ENCODE measurements at regions not wholly inside any gene's neighbourhood (a gene's known extent, or its start where the extent isn't known, plus 50 kb on each side); places are given as distances from the start of the nearest gene placed in this dataset.
"Not testable (repeated sequence)": the region's sequence is repeated elsewhere in the genome, so short reads cannot be mapped to it uniquely, and the experiment has no call there.

DNA sequence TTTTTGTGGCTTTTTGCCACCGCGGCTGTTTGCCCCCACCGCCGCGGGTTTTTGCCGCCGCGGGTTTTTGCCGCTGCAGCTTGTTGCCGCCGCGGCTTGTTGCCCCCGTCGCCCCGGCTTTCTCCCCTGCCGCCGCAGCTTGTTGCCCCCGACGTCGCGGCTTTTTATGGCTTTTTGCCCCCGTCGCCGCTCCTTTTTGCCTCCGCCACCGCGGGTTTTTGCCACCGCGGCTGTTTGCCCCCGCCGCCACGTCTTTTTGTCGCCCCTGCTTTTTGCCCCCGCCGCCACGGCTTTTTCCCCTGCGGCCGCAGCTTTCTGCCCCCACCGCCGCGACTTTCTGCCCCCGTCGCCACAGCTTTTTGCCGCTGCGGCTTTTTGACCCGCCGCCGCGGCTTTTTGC lies 149.5 kb downstream of the KCNJ18 start:
- no peaks in the 10 kb centered on the region for H3K27me3 Mint-ChIP-seq
- POLR2A ChIA-PET (ENCODE audit: partially characterized antibody): no interaction called here
- DNase-seq: no peak
- intact Hi-C loops (cut with micrococcal nuclease): no loop called here
- no peak overlapping the region for H3K4me3 ChIP-seq (ENCODE audit: low read length in 2 of 2)
- H3K4me3 Mint-ChIP-seq: no peak overlapping the region
- H3K36me3 Mint-ChIP-seq: peaks cover 0 to 4% of the 10 kb centered on the region in 2 donors
- no peaks in the 10 kb centered on the region for H3K9me3 ChIP-seq (ENCODE audit: control insufficient read depth in 1 of 2, low read length in 2 of 2)
- no peak overlapping the region for H3K27ac ChIP-seq (ENCODE audit: low read depth, low read length)
- CTCF ChIA-PET (ENCODE audit: partially characterized antibody): no interaction called here
- H3K4me1 ChIP-seq (ENCODE audit: insufficient read depth, low read length): no peaks in the 10 kb centered on the region
- no peaks in the 10 kb centered on the region for H3K4me1 Mint-ChIP-seq
- no peaks in the 10 kb centered on the region for H3K27me3 ChIP-seq (ENCODE audit: insufficient read depth, low read length)
- no peaks in the 10 kb centered on the region for H3K36me3 ChIP-seq (ENCODE audit: insufficient read depth, low read length)
- H3K9me3 Mint-ChIP-seq: peaks cover 0 to 25% (median 16%) of the 10 kb centered on the region in 8 donors
- no peak overlapping the region for H3K27ac Mint-ChIP-seq

DNA sequence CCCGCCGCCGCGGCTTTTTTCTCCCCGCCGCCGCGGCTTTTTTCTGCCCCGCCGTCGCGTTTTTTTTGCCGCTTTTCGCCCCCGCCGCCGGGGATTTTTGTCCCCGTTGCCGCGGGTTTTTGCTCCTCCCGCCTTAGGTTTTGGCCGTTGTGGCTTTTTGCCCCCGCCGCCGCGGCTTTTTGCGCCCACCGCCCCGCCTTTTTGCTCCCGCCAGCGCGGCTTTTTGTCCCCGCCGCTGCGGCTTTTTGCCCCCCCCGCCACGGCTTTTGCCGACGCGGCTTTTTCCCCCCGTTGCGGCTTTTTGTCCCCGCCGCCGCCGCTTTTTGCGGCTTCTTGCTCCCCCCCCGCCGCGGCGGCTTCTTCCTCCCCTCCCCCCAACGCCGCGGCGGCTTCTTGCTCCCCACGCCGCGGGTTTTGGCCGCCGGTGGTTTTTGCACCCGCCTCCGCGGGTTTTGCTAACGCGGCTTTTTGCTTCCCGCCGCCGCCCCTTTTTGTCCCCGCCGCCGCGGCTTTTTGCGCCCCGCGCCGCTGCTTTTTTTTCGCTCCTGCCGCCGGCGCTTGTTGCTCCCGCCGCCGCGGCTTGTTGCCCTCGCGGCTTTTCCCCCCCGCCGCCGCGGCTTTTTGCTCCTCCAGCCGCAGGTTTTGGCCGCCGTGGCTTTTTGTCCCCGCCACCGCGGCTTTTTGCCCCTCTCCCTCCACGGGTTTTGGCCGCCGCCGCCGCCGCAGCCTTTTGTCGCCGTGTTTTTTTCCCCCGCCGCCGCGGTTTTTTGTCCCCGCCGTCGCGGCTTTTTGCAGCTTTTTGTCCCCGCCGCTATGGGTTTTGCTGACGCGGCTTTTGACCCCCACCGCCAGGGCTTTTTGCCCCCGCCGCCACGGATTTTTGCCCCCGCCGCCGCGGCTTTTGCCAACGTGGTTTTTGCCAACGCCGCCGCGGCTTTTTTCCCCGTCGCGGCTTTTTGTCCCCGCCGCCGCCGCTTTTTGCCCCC lies 150.3 kb downstream of the KCNJ18 start:
- Histone ChIP-seq H3K4me3 (ENCODE audit: low read length in 2 of 2) (no peak overlapping the region), H3K27me3 (ENCODE audit: insufficient read depth, low read length) (no peaks in the 10 kb centered on the region), H3K27ac (ENCODE audit: low read depth, low read length) (no peak overlapping the region), H3K36me3 (ENCODE audit: insufficient read depth, low read length) (no peaks in the 10 kb centered on the region), H3K4me1 (ENCODE audit: insufficient read depth, low read length) (no peaks in the 10 kb centered on the region), H3K9me3 (ENCODE audit: control insufficient read depth in 1 of 2, low read length in 2 of 2) (no peaks in the 10 kb centered on the region)
- peaks cover 0 to 26% (median 15%) of the 10 kb centered on the region in 8 donors for H3K9me3 Mint-ChIP-seq
- no peak overlapping the region for H3K4me3 Mint-ChIP-seq
- DNase-seq: no peak
- intact Hi-C loops (cut with micrococcal nuclease): no loop called here
- ChIA-PET POLR2A (ENCODE audit: partially characterized antibody) (no interaction called here), CTCF (ENCODE audit: partially characterized antibody) (no interaction called here)
- no peaks in the 10 kb centered on the region for H3K27me3 Mint-ChIP-seq
- H3K4me1 Mint-ChIP-seq: no peaks in the 10 kb centered on the region
- no peak overlapping the region for H3K27ac Mint-ChIP-seq
- H3K36me3 Mint-ChIP-seq: peaks cover 0 to 4% of the 10 kb centered on the region in 2 donors

DNA sequence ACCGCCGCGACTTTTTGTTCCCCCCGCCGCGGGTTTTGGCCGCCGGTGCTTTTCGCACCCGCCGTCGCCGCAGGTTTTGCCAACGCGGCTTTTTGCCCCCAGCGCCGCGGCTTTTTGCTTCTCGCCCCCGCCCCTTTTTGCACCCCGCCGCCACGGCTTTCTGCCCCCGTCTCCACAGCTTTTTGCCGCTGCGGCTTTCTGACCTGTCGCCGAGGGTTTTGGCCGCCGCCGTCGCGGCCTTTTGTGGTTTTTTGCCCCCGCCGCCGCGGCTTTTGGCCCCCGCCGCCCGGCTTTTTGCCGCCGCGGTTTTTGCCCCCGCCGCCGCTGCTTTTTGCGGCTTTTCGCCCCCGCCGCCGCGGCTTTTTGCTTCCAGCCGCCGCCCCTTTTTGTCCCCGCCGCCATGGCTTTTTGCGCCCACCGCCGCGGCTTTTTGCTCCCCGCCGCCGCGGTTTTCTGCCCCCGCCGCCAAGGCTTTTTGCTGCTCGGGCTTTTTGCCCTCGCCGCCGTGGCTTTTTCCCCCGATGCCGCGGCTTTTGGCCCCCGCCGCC lies 151.1 kb downstream of the KCNJ18 start:
- Mint-ChIP-seq H3K27me3 (no peaks in the 10 kb centered on the region), H3K4me1 (no peaks in the 10 kb centered on the region), H3K36me3 (peaks cover 0 to 4% of the 10 kb centered on the region in 2 donors), H3K9me3 (peaks cover 0 to 29% (median 16%) of the 10 kb centered on the region in 8 donors), H3K27ac (no peak overlapping the region), H3K4me3 (no peak overlapping the region)
- H3K36me3 ChIP-seq (ENCODE audit: insufficient read depth, low read length): no peaks in the 10 kb centered on the region
- H3K27me3 ChIP-seq (ENCODE audit: insufficient read depth, low read length): no peaks in the 10 kb centered on the region
- intact Hi-C loops (cut with micrococcal nuclease): no loop called here
- H3K27ac ChIP-seq (ENCODE audit: low read depth, low read length): no peak overlapping the region
- H3K4me1 ChIP-seq (ENCODE audit: insufficient read depth, low read length): no peaks in the 10 kb centered on the region
- CTCF ChIA-PET (ENCODE audit: partially characterized antibody): no interaction called here
- POLR2A ChIA-PET (ENCODE audit: partially characterized antibody): no interaction called here
- no peak for DNase-seq
- H3K9me3 ChIP-seq (ENCODE audit: control insufficient read depth in 1 of 2, low read length in 2 of 2): no peaks in the 10 kb centered on the region
- H3K4me3 ChIP-seq (ENCODE audit: low read length in 2 of 2): no peak overlapping the region

DNA sequence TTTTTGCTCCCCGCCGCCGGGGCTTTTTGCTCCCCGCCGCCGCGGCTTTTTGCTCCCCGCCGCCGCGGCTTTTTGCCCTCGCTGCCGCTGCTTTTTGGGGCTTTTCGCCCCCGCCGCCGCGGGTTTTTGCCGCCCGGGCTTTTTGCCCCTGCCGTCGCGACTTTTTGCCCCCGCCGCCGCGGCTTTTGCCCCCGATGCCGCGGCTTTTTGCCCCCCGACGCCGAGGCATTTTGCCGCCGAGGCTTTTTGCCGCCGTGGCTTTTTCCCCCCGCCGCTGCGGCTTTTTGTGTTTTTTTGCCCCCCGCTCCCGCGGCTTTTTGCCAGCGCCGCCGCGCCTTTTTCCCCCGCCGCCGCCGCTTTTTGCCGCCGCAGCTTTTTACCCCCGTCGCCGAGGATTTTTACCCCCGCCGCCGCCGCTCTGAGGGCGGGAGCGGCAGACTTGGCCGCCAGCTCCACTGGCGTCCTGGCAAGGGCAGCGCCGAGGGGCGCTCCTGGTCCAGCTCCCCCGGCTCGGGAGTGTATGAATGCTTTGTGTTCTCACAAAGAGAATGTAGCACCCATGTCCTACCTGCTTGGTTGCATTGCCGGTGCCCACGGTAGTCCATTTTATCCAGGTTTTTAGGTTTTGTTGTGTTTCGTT lies 151.7 kb downstream of the KCNJ18 start:
- POLR2A ChIA-PET (ENCODE audit: partially characterized antibody): no interaction called here
- intact Hi-C loops (cut with micrococcal nuclease): no loop called here
- no peak overlapping the region for H3K27ac Mint-ChIP-seq
- H3K27me3 Mint-ChIP-seq: no peaks in the 10 kb centered on the region
- H3K36me3 ChIP-seq (ENCODE audit: insufficient read depth, low read length): no peaks in the 10 kb centered on the region
- peak overlapping the region in 1 of 8 donors; percentile 48 for H3K4me3 Mint-ChIP-seq
- no peaks in the 10 kb centered on the region for H3K4me1 Mint-ChIP-seq
- CTCF ChIA-PET (ENCODE audit: partially characterized antibody): no interaction called here
- peaks cover 0 to 4% of the 10 kb centered on the region in 2 donors for H3K36me3 Mint-ChIP-seq
- no peaks in the 10 kb centered on the region for H3K9me3 ChIP-seq (ENCODE audit: control insufficient read depth in 1 of 2, low read length in 2 of 2)
- H3K27ac ChIP-seq (ENCODE audit: low read depth, low read length): no peak overlapping the region
- H3K27me3 ChIP-seq (ENCODE audit: insufficient read depth, low read length): no peaks in the 10 kb centered on the region
- H3K4me1 ChIP-seq (ENCODE audit: insufficient read depth, low read length): no peaks in the 10 kb centered on the region
- H3K4me3 ChIP-seq (ENCODE audit: low read length in 2 of 2): no peak overlapping the region
- DNase-seq: no peak
- H3K9me3 Mint-ChIP-seq: peaks cover 0 to 34% (median 20%) of the 10 kb centered on the region in 8 donors

DNA sequence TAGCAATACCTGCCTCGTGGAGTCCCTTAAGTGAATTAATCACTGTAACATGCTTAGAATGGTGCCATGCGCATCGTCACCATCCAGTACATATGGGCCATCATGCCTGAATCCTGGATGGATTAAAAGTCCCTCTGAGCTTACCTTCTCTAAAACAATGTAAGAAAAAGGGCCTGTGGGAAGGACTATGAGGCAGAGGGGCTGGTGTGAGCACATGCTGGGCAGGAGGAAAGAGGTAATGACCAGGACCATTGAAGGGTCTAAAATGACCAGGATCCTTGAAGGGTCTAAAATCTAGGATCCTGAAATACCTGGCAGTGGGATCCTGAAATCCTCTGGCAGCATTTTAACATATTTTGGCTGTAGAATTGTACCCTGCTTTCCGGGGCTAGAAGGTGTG lies 156.2 kb downstream of the KCNJ18 start:
- H3K9me3 ChIP-seq (ENCODE audit: control insufficient read depth in 1 of 2, low read length in 2 of 2); H3K4me3 Mint-ChIP-seq; H3K27ac Mint-ChIP-seq; intact Hi-C loops (cut with micrococcal nuclease); CTCF ChIA-PET (ENCODE audit: partially characterized antibody); DNase-seq; H3K36me3 ChIP-seq (ENCODE audit: insufficient read depth, low read length); H3K27me3 Mint-ChIP-seq; H3K4me1 Mint-ChIP-seq; H3K27me3 ChIP-seq (ENCODE audit: insufficient read depth, low read length); H3K4me1 ChIP-seq (ENCODE audit: insufficient read depth, low read length); H3K27ac ChIP-seq (ENCODE audit: low read depth, low read length); POLR2A ChIA-PET (ENCODE audit: partially characterized antibody); H3K4me3 ChIP-seq (ENCODE audit: low read length in 2 of 2); H3K36me3 Mint-ChIP-seq: not testable (repeated sequence)
- peaks cover 2 to 33% (median 24%) of the 10 kb centered on the region in 8 donors for H3K9me3 Mint-ChIP-seq

DNA sequence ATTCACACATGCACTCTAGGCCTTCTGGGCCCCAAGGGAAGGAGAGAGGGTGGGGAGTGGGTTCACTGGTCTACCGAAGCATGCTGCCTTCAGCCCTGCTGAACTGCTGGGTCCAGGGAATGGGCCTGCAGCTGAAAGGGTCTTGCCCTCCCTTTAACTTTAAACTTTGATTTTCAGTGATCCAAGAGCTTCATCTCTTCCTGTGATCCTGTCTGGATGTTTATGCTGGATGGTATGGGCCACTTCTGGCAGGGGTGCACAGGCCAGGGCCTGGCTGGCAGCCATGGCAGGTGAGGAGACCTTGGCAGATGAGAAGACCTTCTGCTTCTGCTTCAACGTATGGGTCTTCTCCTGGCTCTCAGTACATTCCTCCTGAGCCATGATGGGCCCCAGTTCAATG lies 156.7 kb downstream of the KCNJ18 start:
- H3K4me1 ChIP-seq (ENCODE audit: insufficient read depth, low read length); H3K36me3 Mint-ChIP-seq; H3K9me3 ChIP-seq (ENCODE audit: control insufficient read depth in 1 of 2, low read length in 2 of 2); DNase-seq; H3K27me3 ChIP-seq (ENCODE audit: insufficient read depth, low read length); H3K4me1 Mint-ChIP-seq; H3K4me3 ChIP-seq (ENCODE audit: low read length in 2 of 2); H3K4me3 Mint-ChIP-seq; H3K27me3 Mint-ChIP-seq; H3K36me3 ChIP-seq (ENCODE audit: insufficient read depth, low read length); H3K27ac ChIP-seq (ENCODE audit: low read depth, low read length); H3K27ac Mint-ChIP-seq; POLR2A ChIA-PET (ENCODE audit: partially characterized antibody); intact Hi-C loops (cut with micrococcal nuclease); CTCF ChIA-PET (ENCODE audit: partially characterized antibody): not testable (repeated sequence)
- H3K9me3 Mint-ChIP-seq: peaks cover 2 to 33% (median 24%) of the 10 kb centered on the region in 8 donors

DNA sequence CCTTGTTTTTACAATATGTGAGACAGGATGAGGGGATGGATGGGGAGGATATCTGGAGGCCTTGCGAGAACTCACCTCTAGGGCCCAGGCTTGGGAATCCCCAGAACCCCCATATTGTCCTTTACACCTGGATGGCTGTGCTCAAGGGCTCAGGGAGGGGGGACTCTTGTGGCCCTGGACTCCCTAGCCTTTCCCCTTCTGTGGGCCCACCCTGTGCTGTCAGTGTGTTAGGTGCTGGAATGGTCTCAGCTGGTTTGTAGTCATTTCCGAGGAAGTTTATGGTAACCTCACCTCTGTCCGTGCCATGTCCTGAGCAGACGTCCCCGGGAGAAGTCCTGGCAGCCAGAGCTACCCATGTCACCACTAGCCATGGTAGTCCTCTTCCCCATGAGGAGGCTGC lies 158.3 kb downstream of the KCNJ18 start:
- H3K9me3 ChIP-seq (ENCODE audit: control insufficient read depth in 1 of 2, low read length in 2 of 2); POLR2A ChIA-PET (ENCODE audit: partially characterized antibody); intact Hi-C loops (cut with micrococcal nuclease); H3K27me3 Mint-ChIP-seq; DNase-seq; H3K36me3 Mint-ChIP-seq; CTCF ChIA-PET (ENCODE audit: partially characterized antibody); H3K4me3 Mint-ChIP-seq; H3K4me1 ChIP-seq (ENCODE audit: insufficient read depth, low read length); H3K27ac ChIP-seq (ENCODE audit: low read depth, low read length); H3K36me3 ChIP-seq (ENCODE audit: insufficient read depth, low read length); H3K4me1 Mint-ChIP-seq; H3K4me3 ChIP-seq (ENCODE audit: low read length in 2 of 2); H3K27me3 ChIP-seq (ENCODE audit: insufficient read depth, low read length); H3K27ac Mint-ChIP-seq: not testable (repeated sequence)
- H3K9me3 Mint-ChIP-seq: peaks cover 2 to 24% (median 18%) of the 10 kb centered on the region in 8 donors
